ENCODE measurements at regions not wholly inside any gene's neighbourhood (a gene's known extent, or its start where the extent isn't known, plus 50 kb on each side); places are given as distances from the start of the nearest gene placed in this dataset.

DNA sequence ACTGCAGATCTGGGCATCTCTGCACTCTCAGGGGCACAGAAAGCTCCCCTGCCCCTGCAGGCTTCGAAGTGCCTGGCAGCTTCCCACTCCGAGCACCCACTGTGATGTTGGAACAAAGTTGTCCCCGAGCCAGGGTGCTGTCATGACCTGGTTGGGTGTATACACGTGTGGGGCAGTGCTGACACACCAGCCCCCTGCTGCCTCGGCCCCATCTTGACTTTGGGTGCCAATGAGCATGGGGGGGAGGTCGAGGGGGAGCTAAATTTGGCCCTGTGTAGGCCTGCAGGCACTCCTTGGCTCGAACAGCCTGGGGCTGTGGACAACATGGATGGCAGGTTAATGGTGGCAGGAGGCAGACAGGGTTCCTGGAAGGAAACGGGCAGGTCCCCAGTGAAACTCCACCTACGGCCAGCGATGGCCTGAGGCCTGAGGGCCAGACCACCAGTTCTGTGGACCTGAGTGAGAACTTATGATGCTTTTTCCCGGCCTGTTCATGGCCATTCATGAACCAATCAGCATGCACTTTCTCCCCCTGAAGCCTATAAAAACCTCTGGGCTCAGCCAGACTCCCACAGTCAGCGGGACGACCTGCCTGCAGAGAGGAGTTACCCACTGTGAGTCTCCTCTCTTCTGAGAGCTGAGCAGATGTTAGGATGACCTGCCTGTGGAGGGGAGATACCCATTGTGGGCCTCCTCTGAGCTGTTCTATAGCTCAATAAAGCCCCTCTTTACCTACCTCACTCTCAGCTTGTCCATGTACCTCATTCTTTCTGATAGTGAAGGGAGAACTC lies 1029.1 kb upstream of the GBE1 start:
- H4K20me1 ChIP-seq (ENCODE audit: control insufficient read depth, insufficient read depth, low read depth, low read length) = no peaks in the 10 kb centered on the region
- peaks cover 5% of the 10 kb centered on the region; the same call in 1 of the 2 replicates for H3K9me3 ChIP-seq (ENCODE audit: control insufficient read depth, insufficient read depth, low read length)
- H3K4me2 ChIP-seq (ENCODE audit: low read length) = no peak overlapping the region
- H3K27ac ChIP-seq (ENCODE audit: low read depth, low read length) = no peak overlapping the region
- no peaks in the 10 kb centered on the region for H3K79me2 ChIP-seq (ENCODE audit: control insufficient read depth, low read length)
- no peaks in the 10 kb centered on the region for H3K9me2 ChIP-seq (replicated peaks; ENCODE audit: control insufficient read depth, low read length)
- H3K36me3 ChIP-seq (ENCODE audit: control insufficient read depth, low read length) = no peaks in the 10 kb centered on the region
- H3F3A ChIP-seq (ENCODE audit: control insufficient read depth, insufficient read depth) = no peaks in the 10 kb centered on the region
- no peaks in the 10 kb centered on the region for H3K27me3 ChIP-seq (ENCODE audit: control insufficient read depth, low read length)
- TF ChIP-seq EZH2phosphoT487 (IDR thresholded peaks at IDR 0.05; ENCODE audit: borderline replicate concordance, low read length) = no peak
- TF ChIP-seq, protein P1, sequence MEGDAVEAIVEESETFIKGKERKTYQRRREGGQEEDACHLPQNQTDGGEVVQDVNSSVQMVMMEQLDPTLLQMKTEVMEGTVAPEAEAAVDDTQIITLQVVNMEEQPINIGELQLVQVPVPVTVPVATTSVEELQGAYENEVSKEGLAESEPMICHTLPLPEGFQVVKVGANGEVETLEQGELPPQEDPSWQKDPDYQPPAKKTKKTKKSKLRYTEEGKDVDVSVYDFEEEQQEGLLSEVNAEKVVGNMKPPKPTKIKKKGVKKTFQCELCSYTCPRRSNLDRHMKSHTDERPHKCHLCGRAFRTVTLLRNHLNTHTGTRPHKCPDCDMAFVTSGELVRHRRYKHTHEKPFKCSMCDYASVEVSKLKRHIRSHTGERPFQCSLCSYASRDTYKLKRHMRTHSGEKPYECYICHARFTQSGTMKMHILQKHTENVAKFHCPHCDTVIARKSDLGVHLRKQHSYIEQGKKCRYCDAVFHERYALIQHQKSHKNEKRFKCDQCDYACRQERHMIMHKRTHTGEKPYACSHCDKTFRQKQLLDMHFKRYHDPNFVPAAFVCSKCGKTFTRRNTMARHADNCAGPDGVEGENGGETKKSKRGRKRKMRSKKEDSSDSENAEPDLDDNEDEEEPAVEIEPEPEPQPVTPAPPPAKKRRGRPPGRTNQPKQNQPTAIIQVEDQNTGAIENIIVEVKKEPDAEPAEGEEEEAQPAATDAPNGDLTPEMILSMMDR (IDR thresholded peaks at IDR 0.05; ENCODE audit: low read depth, low read length, poor library complexity, severe bottlenecking) = no peak
- no peaks in the 10 kb centered on the region for H3K4me1 ChIP-seq (ENCODE audit: control insufficient read depth, low read length)
- H3K4me3 ChIP-seq (ENCODE audit: low read length) = no peak overlapping the region

DNA sequence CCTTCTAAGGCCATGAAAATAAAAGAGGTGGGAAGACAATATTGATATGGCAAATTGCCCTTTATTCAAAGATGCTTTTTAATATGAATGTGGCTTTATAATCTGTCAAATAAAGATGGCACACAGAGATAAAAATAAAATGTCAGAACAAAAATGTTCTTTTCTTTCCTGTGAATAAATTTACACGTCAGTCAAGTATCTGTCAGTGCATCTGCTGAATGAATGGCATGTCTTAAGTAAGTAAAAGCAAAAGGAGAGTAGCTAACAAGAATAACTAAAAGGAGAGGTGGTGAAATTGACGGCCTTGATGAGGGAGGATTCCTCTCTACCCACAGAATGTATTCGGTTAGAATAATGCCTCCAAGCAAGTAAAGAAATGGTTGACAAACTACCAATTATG lies 1021.7 kb upstream of the GBE1 start:
- no peak overlapping the region for H3K4me2 ChIP-seq (ENCODE audit: low read length)
- no peaks in the 10 kb centered on the region for H3K9me3 ChIP-seq (ENCODE audit: control insufficient read depth, insufficient read depth, low read length)
- no peaks in the 10 kb centered on the region for H3K27me3 ChIP-seq (ENCODE audit: control insufficient read depth, low read length)
- H3K27ac ChIP-seq (ENCODE audit: low read depth, low read length) = no peak overlapping the region
- H4K20me1 ChIP-seq (ENCODE audit: control insufficient read depth, insufficient read depth, low read depth, low read length) = no peaks in the 10 kb centered on the region
- H3K4me3 ChIP-seq (ENCODE audit: low read length) = no peak overlapping the region
- no peaks in the 10 kb centered on the region for H3K36me3 ChIP-seq (ENCODE audit: control insufficient read depth, low read length)
- no peaks in the 10 kb centered on the region for H3F3A ChIP-seq (ENCODE audit: control insufficient read depth, insufficient read depth)
- no peak for TF ChIP-seq EZH2phosphoT487 (IDR thresholded peaks at IDR 0.05; ENCODE audit: borderline replicate concordance, low read length)
- TF ChIP-seq, protein P1 (IDR thresholded peaks at IDR 0.05; ENCODE audit: low read depth, low read length, poor library complexity, severe bottlenecking) = no peak
- no peaks in the 10 kb centered on the region for H3K9me2 ChIP-seq (replicated peaks; ENCODE audit: control insufficient read depth, low read length)
- no peaks in the 10 kb centered on the region for H3K79me2 ChIP-seq (ENCODE audit: control insufficient read depth, low read length)
- no peaks in the 10 kb centered on the region for H3K4me1 ChIP-seq (ENCODE audit: control insufficient read depth, low read length)

DNA sequence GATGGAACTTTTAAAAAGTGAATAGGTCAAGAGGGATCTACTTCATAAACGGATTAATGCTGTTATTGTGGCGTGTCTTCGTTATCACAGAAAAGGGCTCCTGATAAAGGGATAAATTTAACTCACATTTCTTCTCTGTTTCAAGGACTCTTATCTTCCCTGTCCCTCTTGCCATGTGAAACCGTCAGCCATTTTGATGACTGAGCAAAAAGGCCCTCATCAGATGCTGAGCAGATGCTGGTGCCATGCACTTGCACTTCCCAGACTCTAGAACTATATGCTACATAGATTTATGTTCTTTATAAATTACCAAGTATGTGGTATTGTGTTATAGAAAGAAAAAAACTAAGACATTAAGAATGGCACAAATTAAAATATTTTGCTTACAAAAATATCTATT lies 1011.8 kb upstream of the GBE1 start:
- Histone ChIP-seq H3K4me3 (ENCODE audit: low read length) (no peak overlapping the region), H3K9me3 (ENCODE audit: control insufficient read depth, insufficient read depth, low read length) (no peaks in the 10 kb centered on the region; the same call in 1 of the 2 replicates), H3K9me2 (replicated peaks; ENCODE audit: control insufficient read depth, low read length) (no peaks in the 10 kb centered on the region), H3K4me1 (ENCODE audit: control insufficient read depth, low read length) (no peaks in the 10 kb centered on the region), H3K36me3 (ENCODE audit: control insufficient read depth, low read length) (no peaks in the 10 kb centered on the region), H4K20me1 (ENCODE audit: control insufficient read depth, insufficient read depth, low read depth, low read length) (no peaks in the 10 kb centered on the region), H3K4me2 (ENCODE audit: low read length) (no peak overlapping the region), H3K27me3 (ENCODE audit: control insufficient read depth, low read length) (no peaks in the 10 kb centered on the region), H3F3A (ENCODE audit: control insufficient read depth, insufficient read depth) (no peaks in the 10 kb centered on the region), H3K79me2 (ENCODE audit: control insufficient read depth, low read length) (no peaks in the 10 kb centered on the region), H3K27ac (ENCODE audit: low read depth, low read length) (no peak overlapping the region)
- TF ChIP-seq, protein P1 (IDR thresholded peaks at IDR 0.05; ENCODE audit: low read depth, low read length, poor library complexity, severe bottlenecking) = no peak
